ENCODE measurements at regions not wholly inside any gene's neighbourhood (a gene's known extent, or its start where the extent isn't known, plus 50 kb on each side); places are given as distances from the start of the nearest gene placed in this dataset.

DNA sequence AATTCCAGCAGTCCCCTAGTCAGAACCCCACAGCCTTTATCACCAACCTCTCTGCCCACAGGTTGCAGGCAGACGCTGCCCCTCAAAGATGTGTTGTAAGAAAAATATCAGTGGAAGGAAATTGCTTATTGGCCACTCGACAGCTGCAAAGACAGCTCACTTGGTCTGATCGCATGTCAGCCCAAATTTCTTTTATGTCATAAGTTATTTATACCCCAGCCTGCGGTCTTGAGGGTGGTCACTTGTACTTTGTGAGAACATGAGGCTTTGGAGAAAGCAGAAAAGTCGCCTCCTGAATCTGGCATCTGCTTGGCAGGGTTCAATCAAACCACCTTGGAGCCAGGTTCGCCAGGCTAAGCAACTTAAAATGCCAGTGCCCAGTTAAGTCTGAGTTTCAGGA is 236.5 kb upstream of the CDH4 start:
- no peak for DNase-seq (ENCODE audit: low read depth)

DNA sequence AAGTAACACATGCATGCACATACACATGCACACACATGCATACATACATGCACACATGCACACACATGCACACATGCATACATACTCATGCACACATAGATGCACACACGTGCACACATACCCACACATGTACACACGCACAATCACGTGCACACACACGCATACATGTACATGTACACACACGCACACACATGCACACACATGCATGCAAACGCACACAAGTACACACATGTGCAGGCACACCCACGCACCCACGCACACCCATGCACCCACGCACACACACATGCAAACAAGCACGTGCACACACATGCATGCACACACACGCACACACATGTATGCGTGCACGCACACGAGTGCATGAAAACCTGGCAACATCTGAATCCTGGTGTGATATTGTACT is 232.7 kb upstream of the CDH4 start:
- DNase-seq (ENCODE audit: low read depth), result no peak

DNA sequence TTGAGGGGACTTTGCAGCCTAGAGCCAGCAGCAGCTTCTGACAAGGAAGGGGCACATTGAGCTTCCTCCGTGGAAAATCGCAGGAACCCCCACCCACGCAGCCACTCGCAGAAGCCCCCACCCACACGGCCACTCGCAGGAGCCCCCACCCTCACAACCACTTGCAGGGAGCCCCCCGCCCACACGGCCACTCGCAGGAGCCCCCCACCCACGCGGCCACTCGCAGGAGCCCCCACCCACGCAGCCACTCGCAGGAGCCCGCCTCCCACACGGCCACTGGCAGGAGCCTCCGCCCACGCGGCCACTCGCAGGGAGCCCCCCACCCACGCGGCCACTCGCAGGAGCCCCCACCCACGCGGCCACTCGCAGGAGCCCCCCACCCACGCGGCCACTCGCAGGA is 228.4 kb upstream of the CDH4 start:
- DNase-seq (ENCODE audit: low read depth), result no peak

DNA sequence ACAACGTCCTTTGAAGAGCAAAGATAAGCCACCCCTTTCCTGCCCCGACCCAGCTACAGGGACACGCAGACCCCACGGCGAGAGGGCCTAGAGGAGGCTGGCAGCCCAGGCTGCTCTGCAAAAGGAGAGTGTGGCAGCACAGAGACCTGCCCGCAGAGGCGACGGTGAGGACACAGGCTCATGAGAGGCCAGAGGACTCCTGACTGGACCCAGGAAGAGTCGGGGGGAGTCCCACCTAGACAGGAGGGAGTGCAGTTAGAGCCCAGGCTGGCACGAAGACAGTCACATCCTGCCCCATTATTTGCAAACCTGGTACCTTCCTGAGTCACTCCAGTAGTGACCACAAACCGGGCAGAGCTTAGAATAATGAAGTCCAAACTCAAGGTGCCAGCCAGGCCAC is 227.7 kb upstream of the CDH4 start:
- DNase-seq (ENCODE audit: low read depth), result no peak

DNA sequence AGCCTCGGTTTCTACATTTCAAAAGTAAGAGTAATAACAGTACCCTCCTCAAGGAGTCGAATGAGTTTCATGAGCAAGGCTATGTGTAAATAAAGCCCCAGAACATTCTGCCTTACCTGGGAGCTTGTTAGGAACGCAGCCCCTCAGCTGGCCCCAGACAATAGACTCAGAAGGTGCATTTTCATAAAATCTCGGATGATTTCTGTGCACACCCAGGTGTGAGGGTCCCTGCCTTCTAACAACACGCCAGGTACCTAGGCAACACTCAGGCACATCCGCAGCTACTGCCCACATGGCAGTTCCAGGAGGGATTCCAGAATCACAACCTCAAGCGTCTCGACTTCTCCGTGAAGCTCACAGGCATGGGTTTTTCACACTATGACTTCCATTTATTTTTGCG is 226.5 kb upstream of the CDH4 start:
- no peak for DNase-seq (ENCODE audit: low read depth)

DNA sequence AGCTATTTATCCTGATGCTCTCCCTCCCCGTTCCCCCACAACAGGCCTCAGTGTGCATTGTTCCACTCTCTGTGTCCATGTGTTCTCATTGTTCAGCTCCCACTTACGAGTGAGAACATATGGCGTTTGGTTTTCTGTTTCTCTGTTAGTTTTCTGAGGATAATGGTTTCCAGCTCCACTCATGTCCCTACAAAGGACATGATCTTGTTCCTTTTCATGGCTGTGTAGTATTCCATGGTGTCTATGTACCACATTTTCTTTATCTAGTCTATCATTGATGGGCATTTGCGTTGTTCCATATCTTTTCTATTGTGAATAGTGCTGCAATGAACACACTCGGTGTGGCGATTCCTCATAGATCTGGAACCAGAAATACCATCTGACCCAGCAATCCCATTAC is 225.9 kb upstream of the CDH4 start:
- no peak for DNase-seq (ENCODE audit: low read depth)

DNA sequence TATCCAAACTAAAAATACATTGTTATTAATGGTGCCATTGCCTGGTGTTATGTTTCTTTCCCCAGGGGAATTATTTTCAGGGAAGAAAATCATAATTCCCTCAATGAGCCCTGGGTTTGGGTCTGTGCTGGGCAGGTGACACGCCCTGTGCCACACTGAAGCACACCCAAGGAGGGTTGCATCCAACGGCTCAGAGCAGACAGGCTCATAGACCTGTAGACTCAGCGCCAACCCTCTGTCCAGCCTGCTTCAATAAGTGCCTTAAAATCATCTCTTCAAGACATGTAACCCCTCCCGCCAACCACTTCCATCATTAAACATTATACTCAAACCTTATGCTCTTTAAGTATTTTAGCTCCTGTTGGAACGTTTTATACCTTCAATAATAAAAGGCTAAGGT is 225.3 kb upstream of the CDH4 start:
- DNase-seq (ENCODE audit: low read depth), result no peak

DNA sequence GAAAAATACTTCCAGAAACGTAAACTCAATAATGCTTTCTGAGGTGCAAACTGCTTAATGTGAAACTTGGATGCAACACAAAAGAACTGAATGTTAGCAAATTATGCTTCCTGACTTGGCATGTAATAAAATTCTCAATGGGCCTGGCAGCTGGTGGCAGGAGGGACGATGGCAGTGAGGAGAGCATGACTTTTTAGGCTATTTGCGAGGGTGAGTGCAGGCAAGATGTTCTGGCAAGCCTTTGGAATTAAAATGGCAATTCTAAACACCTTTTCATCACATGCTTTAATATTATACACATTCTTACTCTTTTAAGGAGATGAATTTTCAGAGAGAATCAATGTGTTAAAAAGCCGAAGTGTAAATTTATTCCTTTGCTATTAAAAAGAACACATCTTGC is 224.8 kb upstream of the CDH4 start:
- DNase-seq (ENCODE audit: low read depth), result no peak

DNA sequence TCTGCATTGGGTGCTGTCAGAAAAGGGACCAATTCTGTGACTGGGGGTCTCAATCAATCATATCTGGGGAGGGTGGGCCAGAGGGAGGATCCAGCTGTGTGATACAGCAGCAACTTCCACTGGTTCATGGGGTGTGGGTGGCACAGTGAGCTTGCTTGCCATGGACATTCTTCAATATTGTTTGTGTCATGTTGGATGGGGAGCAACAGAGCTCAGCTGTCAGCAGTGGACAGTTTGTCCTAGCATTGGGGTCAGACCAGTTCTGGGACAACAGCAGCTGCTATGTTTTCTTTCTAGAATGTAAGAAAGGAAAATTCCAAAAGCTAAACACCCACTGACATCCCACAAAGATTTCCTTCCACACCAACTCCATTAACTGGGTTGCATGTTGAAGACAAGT is 221.9 kb upstream of the CDH4 start:
- DNase-seq (ENCODE audit: low read depth), result no peak

DNA sequence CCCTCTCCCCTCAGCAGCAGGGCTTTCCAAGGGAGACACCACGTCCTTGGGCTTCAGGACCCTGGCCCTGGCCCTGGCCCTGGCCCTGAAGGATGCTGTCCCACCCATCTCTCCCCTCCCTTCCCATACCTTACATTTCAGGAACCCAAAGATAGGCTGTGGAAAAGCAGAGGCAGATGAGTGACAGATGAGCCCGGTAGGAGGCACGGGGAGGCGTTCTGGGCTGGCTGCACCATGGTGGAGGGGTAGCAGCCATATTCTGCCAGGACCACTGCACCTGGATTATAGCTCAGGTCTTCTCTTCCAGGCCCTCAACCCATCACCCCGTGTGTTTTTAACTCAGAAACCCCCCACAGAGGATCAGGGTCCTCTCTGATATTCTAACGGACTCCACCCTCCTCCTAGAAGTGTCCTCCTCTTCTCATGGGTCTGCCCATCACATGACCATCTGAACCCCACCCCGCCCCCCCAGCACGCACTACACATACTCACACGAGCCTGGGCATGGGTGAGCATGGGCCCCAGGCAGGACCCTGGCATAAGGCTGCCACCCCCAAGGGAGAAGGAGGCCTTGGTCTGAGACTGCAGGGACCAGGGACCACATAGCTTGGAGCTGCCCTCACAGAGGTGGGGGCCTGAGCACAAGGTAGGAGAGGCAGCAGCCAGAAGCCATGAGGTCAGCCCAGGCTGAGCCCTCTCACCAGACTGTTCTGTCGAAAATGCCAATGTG is 220.8 kb upstream of the CDH4 start:
- DNase-seq (ENCODE audit: low read depth), result no peak

DNA sequence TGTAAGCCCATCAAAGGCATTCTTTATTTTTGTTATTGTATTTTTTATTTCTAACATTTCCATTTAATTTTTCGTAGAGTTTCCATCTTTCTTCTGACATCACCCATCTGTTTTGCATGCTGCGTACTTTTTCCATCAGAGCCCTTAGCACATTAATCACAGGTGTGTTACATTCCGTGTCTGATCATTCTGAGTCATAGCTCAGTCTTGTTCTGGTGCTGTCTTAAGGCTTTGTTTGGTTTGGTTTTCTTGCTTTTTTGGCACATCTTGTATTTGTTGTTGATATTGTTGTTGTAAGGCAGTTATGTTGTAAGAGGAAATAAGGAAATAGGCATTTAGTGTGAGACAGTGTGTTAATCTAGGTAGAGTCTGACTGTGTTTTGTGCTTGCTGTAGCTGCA is 214.6 kb upstream of the CDH4 start:
- no peak for DNase-seq (ENCODE audit: low read depth)

DNA sequence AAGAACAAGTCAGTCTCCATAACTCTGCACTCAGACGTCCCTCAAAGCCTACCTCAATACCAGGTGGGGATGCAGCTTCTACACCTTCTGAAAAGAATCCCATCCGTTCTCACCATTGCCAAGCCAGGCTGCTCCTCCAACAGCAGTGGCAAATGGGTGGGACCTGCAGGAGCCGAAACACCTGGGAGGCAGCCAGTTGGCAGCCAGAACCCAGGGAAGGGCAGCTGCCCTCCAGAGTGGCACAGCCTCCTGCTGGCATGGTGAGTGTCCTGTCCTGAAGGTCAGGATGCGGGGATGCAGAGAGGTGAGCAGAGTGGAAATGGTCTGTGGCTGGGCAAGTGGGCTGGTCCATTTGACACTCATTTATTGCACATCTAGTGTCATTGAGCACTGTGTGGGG is 210.6 kb upstream of the CDH4 start:
- DNase-seq (ENCODE audit: low read depth), result no peak

DNA sequence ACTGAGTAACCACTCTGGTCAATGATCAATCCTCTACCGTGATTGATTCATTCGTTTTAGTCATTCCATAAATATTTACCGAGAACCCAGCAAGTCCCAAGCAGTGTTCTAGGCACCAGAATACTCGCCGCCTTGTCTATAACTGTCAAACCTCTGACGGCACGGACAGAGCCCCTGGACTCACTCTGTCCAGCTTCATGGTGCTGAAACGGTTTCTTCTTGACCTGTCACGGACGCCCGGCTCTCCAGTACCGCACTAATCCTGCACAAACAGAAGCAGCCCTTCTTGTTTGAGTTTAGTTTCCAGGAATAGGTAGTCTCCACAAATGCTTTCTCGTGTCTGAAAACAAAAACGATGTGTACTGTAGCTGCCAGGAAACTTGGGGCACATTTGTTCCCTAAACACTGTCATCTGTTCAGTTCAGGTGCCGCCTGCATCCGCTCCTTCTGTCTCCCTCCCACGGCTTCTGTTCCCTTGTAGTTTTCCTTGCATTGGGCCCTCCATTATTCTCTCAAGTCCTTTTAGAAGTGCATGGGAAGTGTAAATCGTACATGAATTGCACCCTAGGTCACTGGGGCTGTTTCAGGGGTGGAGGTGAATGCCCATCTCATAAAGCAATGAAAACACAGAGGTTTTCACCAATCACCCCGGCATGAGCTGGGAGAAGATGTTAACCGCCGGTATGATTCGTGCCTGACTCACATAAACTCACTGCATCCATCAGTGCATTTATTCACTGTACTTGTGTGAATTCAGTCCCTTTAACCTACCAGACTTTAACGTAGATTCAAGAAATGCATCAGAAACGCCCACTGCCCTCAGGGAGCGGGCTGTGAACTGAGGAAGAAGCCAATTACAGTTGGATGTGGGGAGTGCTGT is 209.3 kb upstream of the CDH4 start:
- no peak for DNase-seq (ENCODE audit: low read depth)

DNA sequence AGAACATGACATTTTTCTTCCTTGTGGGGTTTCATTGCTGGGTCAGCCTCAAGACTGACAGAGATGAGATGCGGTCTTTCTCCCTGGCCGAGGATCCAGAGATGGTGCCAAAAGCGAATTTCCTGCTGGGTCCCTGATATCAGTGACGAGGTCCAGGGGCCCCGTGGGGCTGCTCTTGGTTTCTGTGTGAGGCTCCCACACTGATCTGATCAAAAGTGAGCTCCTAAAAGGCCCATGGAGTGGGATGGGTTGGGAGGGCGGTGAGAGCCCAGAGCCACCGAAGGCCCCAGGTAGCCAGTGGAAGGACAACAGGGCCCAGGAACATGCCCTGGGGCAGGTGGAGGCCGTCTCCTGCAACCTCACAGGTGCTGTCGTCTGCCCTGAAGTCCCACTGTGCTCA is 208.4 kb upstream of the CDH4 start:
- no peak for DNase-seq (ENCODE audit: low read depth)

DNA sequence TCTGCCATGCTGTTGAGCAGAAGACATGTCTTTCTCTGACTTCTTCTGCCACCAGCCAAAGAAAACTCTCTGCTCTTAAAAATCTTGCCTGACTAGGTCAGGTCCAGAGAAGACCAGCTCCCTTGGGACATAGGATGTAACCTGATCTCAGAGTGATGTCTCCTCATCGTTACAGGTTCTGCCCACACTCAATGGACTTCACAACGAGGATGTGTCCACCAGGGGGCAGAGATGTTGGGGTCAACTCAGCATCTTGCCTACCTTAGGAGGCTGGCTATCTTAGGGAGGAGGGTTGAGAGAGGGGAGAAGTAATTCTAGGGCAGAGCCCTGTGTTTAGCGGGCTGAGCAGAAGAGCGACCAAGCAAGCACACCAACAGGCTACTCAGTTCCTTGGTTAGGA is 207.6 kb upstream of the CDH4 start:
- DNase-seq (ENCODE audit: low read depth), result no peak

DNA sequence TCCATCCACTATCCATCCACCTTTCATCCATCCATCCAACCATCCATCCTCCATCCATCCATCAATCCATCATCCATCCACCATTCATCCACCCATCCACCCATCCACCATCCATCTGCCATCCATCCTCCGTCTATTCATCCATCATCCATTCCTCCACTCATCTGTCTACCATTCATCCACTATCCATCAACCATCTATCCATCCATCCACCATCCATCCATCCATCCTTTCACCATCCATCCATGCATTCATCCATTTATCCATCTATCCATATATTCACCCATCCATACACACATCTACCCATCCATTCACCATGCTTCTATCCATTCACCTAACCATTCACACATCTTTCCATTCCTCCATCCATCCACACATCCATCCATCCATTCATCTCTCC is 207.0 kb upstream of the CDH4 start:
- DNase-seq (ENCODE audit: low read depth), result no peak

DNA sequence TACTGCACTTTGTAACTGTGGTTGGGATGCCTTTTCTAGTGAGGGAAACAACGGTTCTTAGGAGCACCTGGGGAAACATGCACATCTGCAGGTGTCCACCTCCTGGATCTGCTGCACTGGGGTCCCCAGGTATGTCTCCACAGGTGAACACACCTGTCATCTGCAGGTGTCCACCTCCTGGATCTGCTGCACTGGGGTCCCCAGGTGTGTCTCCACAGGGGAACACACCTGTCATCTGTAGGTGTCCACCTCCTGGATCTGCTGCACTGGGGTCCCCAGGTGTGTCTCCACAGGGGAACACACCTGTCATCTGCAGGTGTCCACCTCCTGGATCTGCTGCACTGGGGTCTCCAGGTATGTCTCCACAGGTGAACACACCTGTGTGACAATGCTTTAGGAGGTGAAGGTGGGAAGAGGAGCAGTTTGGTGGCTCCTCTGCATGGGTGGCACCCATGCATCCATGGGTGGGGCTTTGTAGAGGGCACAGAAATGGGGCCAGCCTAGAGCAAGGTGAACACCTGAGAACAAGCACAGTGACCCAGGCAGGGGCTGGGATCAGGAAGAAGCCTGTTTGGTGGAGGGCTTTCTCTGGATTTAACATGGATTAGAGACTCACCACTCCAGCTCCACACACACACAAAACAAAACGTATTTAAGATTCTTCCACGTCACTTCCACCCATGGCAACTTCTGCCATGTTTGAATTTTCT is 206.0 kb upstream of the CDH4 start:
- DNase-seq (ENCODE audit: low read depth), result no peak

DNA sequence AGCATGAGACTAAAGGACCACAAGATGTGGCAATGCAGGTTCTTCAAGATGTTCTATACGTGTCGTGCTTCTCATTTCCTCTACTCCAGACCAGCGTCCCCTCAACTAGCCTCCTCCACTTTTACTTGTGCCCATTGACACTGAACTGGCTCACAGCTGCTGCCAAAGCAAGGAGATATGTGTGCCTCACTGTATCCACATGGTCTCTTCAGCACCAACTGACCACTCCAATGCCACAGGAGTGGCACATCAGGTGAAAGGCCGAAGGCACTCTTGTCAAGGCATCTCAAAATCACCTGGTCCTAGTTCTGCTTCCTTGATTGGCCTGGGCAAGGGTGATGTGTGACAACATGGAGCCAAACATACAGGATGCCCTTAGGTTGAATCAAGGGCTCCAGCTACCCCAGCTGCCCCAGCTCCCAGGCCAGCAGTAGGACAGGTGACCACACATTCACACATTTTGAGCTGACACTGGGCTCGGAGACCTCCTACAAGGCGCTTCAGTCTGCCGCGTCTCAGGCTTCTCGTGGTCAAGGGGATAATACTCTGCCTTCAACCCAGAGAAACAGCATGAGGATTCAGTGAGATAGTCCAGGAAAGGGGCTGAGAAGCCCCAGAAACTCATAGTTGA is 205.2 kb upstream of the CDH4 start:
- no peak for DNase-seq (ENCODE audit: low read depth)

DNA sequence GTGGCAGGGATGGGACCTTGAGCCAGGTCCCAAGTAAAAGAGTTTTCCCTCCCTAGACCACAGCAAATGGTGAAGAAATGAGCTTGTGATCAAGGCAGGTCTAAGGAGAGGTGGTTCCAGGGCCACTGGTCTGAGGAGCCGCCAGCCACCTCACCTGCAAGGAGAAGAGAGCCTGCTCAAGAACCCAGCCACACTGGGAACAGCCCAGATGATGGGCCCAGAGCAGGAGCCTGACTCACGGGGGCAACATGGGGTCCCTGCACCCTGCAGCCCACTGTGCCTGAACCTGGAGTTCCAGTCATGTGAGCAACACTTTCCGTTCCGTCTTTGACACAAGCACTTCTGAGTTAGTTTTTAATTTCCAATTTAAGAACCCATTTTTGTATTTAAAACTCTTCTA is 204.5 kb upstream of the CDH4 start:
- DNase-seq (ENCODE audit: low read depth), result no peak

DNA sequence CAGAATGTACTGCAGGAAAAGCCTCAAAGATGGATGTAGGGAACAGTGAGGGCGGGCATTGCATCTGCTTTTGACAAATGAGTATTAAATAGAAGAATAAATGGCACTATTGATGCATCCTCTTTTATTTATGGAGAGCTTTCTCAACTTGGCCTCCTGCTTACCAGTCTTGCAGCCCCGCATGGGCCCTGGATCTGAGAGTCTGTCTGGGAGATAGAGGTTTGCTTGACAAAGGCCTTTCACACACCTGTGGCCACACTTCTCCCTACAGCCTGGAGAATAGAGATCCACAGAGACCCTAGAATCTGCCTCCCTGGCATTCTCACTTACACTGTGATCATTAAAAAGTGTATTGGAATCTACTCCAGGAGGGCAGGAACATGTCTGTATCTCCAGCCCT is 203.8 kb upstream of the CDH4 start:
- no peak for DNase-seq (ENCODE audit: low read depth)

DNA sequence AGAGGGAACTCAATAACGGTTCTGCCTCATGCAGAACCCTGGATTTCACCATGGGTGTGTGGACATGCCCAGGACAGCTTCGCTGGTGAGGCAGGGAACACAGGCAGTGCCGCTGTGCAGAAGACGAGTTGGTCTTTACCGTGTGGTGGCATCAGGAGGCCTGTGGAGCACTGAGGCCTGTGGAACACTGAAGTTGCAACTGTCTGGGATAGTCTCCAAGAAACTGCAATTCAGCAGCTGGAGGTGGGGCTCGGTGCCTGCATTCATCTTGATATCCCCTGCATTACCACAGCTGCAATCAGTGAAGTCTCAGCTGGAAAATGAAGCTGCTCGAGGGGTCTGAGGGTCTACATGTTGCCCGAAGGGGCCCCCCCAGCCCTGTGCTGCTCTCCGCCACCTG is 202.4 kb upstream of the CDH4 start:
- no peak for DNase-seq (ENCODE audit: low read depth)

DNA sequence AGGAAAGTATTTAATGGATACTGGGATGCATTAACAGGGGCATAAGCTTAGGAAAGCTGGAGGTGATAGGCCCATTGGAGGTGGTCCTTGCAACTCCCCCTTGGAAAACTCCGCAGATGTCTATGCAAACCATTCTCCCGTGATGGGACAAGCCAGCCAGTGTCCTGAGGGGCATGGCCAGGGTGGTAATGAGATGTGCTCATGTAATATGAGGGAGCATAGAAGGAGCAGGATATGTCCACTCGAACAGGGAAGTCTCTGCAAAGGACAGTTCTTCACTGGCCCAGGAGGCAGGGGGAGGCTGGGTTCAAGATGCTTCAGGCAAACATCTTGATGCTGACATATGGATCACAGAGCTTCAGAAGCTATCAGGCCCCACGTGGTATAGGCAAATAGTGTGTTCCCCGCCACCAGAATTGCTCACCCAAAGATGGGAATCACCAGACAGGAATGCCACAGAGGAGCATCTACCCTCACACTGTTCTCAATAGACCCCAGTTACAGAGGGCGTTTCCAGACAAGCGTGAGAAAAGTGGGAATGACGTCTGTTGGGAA is 201.6 kb upstream of the CDH4 start:
- no peak for DNase-seq (ENCODE audit: low read depth)

All from iris pigment epithelial cell (primary cell).